Left colon (tissue), 2 donors: ENCODE measurements at regions not wholly inside any gene's neighbourhood (a gene's known extent, or its start where the extent isn't known, plus 50 kb on each side); places are given as distances from the start of the nearest gene placed in this dataset.
"Not testable (repeated sequence)": the region's sequence is repeated elsewhere in the genome, so short reads cannot be mapped to it uniquely, and the experiment has no call there.

Experiments used
- ATAC-seq: fragments of 200-7000 bp; cut with Tn5 transposase; one replicate; pipeline ENCODE4 v1.9.1; 2020; ENCODE audit warnings: mild to moderate bottlenecking, moderate library complexity
- DNase-seq, 2 donors: peaks; one replicate each; pipeline ENCODE4 v3.0.0-alpha.2; 2020
- intact Hi-C, 2 donors: fragments of 100-400 bp; cut with DNase I in 1 of 2; cut with micrococcal nuclease in 1 of 2; formaldehyde crosslinking; loops; one replicate each; pipeline versions ENCODE4 v1.11.2 to v1.14.0; 2022; cut with DNase I, micrococcal nuclease
- donor health status: DM: no; HTN: no; CAD: no.
- donor health status: DM: yes; HTN: yes; CAD: no.

DNA sequence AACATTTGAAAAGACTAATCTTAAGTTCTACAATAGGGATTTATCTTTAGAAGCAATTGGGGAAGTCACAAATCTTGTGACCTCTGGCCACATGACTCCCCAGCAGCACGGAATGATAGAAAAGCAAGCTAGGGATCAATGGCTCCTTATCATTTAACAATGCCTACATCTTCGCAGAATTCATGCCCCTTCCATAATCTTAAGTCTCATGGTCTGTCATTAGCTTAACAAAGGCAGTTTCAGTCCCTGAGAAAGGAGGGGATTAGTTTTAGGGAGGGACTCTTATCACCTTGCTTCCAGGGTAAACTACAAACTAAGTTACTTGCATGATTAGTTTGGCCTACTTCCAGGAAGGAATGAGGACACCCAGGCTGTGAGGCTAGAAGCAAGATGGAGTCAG lies 486.0 kb downstream of the RMST start:
- no peak for ATAC-seq
- no peak for DNase-seq
- intact Hi-C loops: no loop called here

DNA sequence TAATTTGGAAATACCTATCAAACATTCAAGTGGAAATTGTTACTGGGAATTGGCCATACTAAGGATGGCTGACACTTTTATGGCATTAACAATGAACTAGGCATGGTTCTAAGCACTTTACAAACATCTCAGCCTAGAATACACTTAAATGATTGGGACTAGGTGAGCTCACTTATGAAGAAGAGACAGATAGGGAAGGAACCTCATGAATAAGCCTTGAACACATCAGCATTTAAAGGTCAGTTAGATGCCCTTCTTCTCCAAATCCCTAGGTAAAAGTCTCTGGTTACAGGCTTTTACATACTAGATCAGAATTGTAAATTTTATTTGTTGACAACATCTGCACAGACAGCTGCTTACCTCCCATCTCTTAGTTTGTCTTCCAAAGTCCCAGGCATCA lies 488.6 kb downstream of the RMST start:
- ATAC-seq (no peak), DNase-seq (no peak)
- intact Hi-C loops: no loop called here

DNA sequence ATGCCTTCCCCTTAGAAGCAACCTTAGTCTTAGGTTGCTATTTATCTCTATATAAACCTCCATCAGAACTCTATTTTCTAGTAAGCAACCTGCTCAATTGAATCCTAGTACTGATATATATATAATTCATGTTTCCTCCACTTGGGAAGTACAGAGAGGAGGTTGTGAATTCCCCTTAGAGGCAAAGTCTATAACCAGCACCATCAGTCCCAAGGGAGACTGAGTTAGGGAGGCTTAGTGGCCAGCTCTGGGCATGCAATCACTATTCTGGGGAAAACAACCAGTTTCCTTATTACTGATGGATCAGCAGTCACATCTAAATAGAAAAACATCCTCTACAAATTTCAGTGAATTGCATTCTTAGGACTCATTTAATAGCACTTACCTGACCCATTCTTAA lies 489.1 kb downstream of the RMST start:
- ATAC-seq (no peak), DNase-seq (no peak)
- intact Hi-C loops: no loop called here

DNA sequence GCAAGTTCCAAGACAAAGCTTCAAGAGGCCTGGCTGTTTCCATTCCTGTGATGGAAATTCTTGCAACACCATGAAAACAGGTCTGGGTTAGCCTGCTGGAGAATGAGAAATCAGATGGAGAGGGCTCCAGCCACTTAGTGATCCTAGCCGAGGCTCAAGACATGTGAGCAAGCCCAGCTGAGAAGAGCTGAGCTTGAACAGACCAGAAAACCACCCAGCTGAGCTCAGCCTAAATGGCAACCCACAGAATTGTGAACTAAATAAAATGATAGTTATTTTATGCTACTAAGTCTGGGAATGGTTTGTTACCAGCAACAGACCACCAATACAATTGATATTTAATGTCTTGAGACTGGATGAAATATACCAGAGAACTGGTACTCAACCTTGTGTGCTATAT lies 494.5 kb downstream of the RMST start:
- intact Hi-C loops: no loop called here
- DNase-seq (no peak), ATAC-seq (no peak)

DNA sequence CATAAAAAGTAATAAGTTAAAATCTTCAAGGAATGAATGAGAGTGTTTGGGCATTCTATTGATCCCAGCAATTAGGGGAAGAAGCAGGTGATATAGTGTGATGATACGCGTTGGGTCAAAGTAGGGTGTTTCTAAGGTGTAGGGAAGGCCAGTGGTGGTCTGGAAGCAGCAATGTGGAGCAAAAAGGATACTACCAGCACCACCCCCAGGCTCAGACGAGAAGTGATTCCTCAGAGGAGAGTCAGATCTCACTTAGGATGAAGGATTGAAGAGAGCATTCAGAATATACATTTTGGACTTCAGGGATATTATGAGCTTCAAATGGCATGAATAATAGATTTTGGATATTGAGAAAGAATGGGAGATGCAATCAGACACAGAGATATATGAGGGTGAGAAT lies 497.6 kb downstream of the RMST start:
- no peak for DNase-seq
- no peak for ATAC-seq
- intact Hi-C loops: no loop called here

DNA sequence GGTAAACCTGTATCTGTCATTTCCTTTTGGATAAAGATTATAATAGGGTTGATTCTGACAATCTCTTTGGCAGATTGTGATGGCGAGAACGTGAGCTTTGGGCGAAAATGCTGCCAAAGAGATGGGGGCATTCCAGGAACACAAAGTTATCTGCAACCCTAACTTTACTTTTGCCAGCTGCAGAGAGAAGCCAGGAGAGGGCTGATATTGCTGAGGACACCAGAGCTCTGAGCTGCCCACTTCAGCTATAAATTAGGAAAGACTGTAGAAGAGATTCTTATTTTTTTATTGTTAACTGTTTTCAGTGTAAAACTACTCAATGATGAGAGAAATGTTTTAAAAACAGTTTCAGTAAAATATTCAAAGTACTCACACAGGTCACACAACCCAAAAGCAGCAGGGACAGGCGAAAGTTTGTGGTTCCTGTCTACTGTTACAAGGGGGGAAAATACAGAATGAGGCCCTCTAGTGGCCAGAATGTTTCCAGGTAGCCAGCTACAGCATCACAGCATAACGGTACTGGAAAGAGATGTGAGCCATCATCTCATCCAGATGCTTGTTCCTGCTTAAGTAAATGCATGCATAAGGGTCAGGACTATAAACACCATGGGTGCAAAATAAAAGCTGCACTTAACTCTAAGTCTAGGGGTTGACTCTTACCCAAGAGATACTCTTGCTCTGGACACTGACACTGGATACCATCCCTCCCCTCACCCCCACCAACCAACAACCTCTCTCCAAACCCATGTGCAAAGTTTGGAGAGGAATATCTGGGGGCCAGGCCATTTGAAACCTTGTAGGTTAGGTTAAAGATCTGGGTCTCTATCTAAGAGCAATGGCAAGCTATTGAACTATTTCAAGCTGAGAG lies 498.4 kb downstream of the RMST start:
- intact Hi-C loops: no loop called here
- DNase-seq (no peak), ATAC-seq (no peak)

DNA sequence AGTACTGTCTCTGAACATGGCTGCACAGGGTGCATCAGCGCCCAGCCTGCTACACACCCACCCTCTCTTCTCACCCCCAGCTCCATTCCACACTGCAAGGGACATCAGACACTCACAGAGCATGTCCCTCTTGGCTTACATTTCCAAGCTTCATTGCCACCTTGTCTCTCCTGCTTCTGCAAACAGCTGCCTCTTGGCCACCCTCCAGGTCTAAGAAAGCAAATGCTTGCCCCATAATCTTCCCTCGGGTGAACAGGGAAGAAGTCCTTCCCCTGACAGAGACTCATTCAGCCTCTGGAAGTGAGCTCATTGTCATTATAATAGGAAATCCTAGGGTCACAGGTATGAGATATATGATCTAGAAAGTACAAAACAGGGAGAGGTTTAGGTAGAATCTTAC lies 505.2 kb downstream of the RMST start:
- DNase-seq (no peak), ATAC-seq (no peak)
- intact Hi-C loops: no loop called here

DNA sequence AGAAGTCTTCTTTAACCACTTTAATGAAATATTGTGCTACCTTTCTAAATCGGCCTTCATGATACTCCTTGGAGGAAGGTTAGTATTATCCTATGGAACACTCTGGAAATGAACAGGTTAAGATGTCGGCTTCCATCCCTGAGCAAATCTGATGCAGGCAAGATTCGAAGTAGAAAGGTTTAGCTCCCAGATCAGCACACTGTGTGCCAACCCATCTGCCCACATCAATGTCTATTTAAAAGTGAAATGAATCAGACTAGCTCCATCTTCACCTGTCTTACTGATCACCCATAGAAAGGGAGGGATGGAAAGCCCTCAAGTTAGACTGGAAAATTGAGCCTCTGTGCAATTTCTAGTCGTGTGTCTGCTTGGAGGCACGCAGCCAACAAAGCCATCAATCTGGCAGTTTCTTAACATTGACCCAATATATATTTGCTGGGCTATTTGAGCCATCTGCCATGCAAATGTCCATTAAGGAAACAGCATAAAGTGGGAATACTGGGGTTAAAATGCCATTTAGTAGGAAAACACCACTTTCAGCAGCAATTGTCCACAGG lies 506.1 kb downstream of the RMST start:
- no peak for DNase-seq
- intact Hi-C loops: no loop called here
- ATAC-seq: no peak

DNA sequence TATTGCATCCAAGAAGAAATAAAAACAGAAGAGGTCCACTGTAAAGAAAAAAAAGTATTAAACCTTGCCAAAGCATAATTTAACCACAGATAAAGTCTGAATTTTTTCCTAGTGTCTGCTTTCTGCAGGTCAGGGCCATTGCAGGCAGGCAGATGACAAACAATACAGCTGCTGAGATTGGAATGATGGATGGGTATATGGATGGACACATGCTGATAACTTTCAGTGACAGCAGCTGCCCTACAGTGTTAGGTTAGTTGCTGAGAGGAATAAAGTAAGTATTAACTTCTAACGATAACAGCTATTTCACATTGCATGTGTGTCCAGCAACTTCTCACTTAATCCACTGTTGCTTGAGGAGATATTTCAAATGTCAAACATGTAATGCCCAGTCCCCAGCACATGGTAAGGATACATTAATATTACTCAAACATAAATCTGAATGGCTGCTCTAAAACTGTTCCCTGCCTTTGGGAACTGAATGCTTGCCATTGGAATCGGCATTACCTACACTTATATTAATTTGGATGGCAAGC lies 515.3 kb downstream of the RMST start:
- ATAC-seq: no peak
- no peak for DNase-seq
- intact Hi-C loops: no loop called here

DNA sequence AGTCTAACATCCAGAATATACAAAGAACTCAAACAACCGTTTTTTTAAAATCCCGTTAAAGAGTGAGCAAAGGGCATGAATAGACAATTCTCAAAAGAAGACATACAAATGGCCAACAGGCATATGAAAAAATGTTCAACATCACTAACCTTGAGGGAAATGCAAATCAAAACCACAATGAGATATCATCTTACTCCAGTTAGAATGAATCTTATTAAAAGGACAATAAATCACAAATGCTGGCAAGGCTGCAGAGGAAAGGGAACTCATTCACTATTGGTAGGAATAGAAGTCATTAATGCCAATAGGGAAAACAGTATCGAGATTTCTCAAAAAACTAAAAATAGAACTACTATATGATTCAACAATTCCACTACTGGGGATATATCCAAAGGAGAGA lies 520.1 kb downstream of the RMST start:
- no peak for ATAC-seq
- intact Hi-C loops: no loop called here
- no peak for DNase-seq

DNA sequence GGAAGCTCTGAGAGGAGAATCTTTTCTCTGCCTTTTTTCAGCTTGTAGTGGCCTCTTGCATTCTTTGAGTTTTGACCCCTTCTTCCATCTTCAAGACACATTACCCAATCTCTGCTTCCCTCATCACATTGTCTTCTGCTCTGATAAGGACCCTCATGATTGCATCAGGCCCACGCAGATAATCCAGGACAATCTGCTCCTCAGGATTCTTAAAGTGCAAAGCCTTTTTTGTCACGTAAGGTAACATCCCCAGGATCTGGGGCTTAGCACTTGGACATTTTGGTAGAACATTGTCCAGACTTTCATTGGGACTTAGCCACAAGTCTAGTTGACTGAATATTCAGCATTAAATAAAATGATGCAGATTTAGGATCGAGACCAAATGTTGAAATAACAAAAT lies 521.2 kb downstream of the RMST start:
- intact Hi-C loops: no loop called here
- ATAC-seq (no peak), DNase-seq (no peak)

DNA sequence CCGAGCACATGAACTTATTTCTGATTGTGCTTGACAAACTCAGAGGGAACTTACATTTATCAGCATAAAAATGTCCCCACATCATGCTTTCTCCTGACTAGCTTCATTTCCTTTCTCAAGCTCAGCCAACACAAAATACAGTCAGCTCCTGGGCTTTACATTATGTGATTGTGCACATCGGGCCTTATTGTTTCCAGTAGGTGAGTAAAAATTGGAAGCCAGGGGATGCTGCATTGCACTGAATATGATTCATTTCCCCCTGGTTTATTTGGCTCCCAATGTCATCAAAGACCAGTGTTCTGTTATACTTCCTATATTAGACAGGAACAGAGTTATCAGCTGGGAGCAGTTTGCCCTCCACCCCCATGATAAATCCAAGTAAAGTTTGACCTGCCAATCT lies 521.8 kb downstream of the RMST start:
- intact Hi-C loops: no loop called here
- no peak for ATAC-seq

DNA sequence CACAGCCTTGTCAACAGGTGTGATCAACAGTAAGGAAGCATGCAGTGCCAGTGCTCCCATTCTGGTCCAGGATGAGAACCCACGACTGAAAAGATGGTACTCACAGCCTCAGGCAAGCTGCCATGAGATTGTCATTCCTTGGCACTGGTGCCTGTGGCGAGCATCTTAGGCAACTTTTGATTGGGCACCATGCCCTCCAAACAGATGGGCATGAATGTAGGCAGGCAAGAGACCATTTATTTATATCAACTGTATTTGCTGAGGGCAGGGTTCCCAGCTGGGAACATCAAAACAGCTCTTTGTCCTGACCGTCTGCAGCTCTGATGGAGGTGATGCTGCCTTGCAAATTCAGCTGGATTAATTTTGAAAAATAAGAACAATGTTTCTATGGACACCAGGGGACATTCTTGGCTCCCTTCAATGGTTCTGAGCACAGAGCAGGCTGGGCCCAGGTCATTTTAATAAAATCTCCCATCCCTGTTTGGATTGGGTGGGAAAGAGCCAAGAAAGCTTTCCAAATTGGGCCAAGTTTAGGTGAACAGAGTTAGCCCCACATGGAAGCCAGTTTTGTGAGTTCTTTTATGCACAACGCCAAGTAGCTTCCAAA lies 522.5 kb downstream of the RMST start:
- DNase-seq (no peak), ATAC-seq (no peak)
- intact Hi-C loops: no loop called here

More for the DNA sequence above, 521.8 kb downstream of the RMST start:
- no peak for DNase-seq

DNA sequence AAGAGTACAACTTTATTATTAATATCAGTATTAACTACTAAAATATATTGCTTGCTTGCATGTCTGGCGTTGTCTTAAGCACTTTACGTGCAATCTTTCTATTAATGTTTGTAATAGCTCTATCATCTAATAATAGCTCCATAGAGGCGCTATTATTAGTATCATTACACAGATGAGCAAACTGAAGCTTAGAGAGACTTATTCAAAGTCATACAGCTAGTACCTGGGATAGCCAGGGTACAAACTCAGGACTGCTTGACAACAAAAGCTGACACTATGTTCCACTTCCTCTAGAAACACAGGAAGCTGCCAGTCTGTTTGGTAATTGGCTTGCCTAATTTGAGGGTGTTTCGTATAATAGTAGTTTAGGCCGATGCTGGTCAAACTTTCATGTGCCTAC lies 523.2 kb downstream of the RMST start:
- no peak for ATAC-seq
- intact Hi-C loops: no loop called here

DNA sequence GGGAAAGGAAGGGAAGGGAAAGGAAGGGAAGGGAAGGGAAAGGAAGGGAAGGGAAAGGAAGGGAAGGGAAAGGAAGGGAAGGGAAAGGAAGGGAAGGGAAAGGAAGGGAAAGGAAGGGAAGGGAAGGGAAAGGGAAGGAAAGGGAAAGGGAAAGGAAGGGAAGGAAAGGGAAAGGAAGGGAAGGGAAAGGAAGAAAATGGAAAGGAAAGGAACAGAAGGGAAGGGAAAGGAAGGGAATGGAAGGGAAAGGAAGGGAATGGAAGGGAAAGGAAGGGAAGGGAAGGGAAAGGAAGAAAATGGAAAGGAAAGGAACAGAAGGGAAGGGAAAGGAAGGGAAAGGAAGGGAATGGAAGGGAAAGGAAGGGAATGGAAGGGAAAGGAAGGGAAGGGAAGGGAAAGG lies 526.0 kb downstream of the RMST start:
- ATAC-seq, intact Hi-C loops, DNase-seq: not testable (repeated sequence)

More for the DNA sequence above, 523.2 kb downstream of the RMST start:
- DNase-seq: no peak

DNA sequence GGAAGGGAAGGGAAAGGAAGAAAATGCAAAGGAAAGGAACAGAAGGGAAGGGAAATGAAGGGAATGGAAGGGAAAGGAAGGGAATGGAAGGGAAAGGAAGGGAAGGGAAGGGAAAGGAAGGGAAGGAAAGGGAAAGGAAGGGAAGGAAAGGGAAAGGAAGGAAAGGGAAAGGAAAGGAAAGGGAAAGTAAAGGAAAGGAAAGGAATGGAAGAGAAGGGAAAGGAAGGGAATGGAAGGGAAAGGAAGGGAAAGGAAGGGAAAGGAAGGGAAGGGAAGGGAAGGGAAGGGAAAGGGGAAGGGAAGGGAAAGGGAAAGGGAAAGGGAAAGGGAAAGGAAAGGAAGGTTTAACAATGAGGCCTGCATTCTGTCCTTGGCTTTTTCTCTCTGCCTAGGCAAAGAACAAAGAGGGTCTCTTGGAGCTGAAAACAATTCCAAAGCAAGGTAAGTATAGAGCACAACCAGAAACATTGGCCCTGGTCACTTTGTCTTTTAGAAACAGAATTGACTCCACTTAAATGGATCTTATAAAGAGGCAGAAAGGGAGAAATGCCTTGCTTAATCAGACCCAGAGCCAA lies 525.9 kb upstream of the TMPO start:
- intact Hi-C loops: no loop called here
- no peak for ATAC-seq
- no peak for DNase-seq

DNA sequence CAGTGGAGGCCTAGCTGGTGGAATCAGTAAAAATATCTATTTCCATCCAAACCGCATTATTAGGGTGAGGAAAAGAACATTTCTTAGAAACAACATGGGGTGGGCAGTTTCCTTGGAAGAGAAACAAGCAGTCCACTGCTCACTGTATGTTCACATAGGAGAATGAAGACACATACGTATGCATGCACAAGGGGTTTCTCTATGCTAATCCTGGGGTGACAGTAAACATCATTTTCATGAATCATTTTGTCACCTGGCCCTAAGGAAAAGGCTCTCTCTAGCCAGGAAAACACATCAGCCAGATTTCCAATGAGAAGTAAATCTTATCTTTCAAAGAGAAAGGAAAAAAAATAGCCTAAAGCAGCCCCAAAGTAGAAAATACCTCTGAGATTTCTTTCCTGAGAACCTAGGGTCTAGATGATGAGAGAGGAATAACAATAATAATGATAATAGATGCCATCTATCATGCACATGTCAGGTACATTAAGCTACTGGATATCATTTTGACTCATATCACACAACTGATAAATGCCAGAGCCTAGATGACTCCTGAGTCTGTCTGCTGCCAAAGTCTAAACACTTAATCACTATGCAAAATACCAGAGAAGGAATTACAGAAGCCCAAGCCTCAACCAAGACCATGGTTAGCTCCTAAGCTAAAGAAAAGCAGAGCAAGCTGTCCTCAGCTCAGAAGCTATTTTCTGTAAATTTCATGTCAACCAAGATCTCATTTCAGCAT lies 520.5 kb upstream of the TMPO start:
- intact Hi-C loops: no loop called here
- no peak for ATAC-seq
- no peak for DNase-seq

DNA sequence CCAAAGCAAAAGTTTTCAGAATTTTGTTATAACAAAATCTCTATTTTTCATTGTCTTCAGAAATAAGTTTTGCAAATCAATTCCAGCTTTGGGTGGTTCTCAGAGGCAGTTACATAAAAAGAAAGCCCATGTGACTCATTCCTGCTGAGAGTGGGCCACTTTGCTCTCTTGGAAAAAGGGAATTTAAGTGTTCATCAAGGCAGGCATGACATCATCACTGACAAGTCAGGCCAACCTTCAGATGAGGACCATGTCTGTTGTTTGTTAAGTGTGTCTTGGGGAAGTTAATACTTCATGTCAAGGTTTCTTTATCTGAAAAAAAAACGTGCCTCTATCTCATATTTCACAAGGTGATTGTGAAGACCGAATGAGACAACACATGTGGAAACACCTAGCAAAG lies 519.8 kb upstream of the TMPO start:
- ATAC-seq: no peak
- intact Hi-C loops: no loop called here

DNA sequence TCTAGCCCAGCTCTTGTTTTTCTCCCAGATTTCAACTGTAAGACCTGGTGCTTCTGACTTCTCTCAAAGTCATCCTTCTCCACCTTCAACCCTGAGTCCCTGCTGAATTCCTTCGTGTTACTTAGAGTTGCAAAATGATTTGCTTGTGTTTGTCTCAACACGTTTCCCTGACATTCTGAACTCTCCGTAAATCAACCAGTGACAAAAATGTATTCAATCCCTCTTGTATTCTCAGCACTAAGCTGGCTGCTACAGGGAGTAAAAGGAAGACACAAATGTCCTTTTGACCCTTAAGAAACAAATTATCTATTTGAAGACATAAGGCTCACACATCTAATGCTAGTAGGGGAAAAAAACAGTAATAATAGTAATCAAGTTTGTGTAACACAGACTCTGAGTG lies 514.0 kb upstream of the TMPO start:
- ATAC-seq (no peak), DNase-seq (no peak)
- intact Hi-C loops: no loop called here

More for the DNA sequence above, 519.8 kb upstream of the TMPO start:
- DNase-seq: no peak
